HG02763 (cell line): ENCODE measurements at regions not wholly inside any gene's neighbourhood (a gene's known extent, or its start where the extent isn't known, plus 50 kb on each side); places are given as distances from the start of the nearest gene placed in this dataset.

Experiments
- ATAC-seq: cut with Tn5 transposase; IDR thresholded peaks from one replicate; pipeline ENCODE4 v1.9.1; 2021; ENCODE audit warnings: mild to moderate bottlenecking, moderate library complexity; ENCODE audit not compliant: unreplicated experiment

GRCh38 chr13:105663182-105663581 is 872.3 kb downstream of the EFNB2 start:
- ATAC-seq: no peak

- no peak for ATAC-seq
Measured at GRCh38 chr13:105660561-105660960, 874.9 kb downstream of the EFNB2 start.

GRCh38 chr13:105658431-105658830 is 877.0 kb downstream of the EFNB2 start:
- no peak for ATAC-seq

- ATAC-seq: no peak
Measured at GRCh38 chr13:105655046-105655445, 880.4 kb downstream of the EFNB2 start.

- no peak for ATAC-seq
Measured at GRCh38 chr13:105643966-105644365, 891.5 kb downstream of the EFNB2 start.

- ATAC-seq: no peak
Measured at GRCh38 chr13:105642511-105642958, 892.9 kb downstream of the EFNB2 start.

- no peak for ATAC-seq
Measured at GRCh38 chr13:105641121-105641520, 894.3 kb downstream of the EFNB2 start.

- no peak for ATAC-seq
Measured at GRCh38 chr13:105638426-105638825, 897.0 kb downstream of the EFNB2 start.

- ATAC-seq: no peak
Measured at GRCh38 chr13:105634059-105634458, 901.4 kb downstream of the EFNB2 start.

GRCh38 chr13:105630431-105630830 is 905.0 kb downstream of the EFNB2 start:
- ATAC-seq: no peak

GRCh38 chr13:105627270-105627669 is 908.2 kb downstream of the EFNB2 start:
- ATAC-seq: no peak

GRCh38 chr13:105625691-105626090 is 909.8 kb downstream of the EFNB2 start:
- no peak for ATAC-seq

GRCh38 chr13:105616333-105617075 is 919.0 kb downstream of the EFNB2 start:
- ATAC-seq: no peak

GRCh38 chr13:105612541-105612940 is 922.9 kb downstream of the EFNB2 start:
- no peak for ATAC-seq

- ATAC-seq: no peak
Measured at GRCh38 chr13:105611424-105611823, 924.0 kb downstream of the EFNB2 start.

- ATAC-seq: no peak
Measured at GRCh38 chr13:105608104-105608503, 927.4 kb downstream of the EFNB2 start.

- no peak for ATAC-seq
Measured at GRCh38 chr13:105607426-105607825, 928.0 kb downstream of the EFNB2 start.

GRCh38 chr13:105607016-105607415 is 928.4 kb downstream of the EFNB2 start:
- ATAC-seq: no peak

GRCh38 chr13:105602956-105603670 is 932.3 kb downstream of the EFNB2 start:
- no peak for ATAC-seq

GRCh38 chr13:105599477-105600037 is 935.9 kb downstream of the EFNB2 start:
- no peak for ATAC-seq

GRCh38 chr13:105598529-105598928 is 936.9 kb downstream of the EFNB2 start:
- ATAC-seq: no peak

GRCh38 chr13:105597573-105597972 is 937.9 kb downstream of the EFNB2 start:
- no peak for ATAC-seq
